ENCODE measurements at regions not wholly inside any gene's neighbourhood (a gene's known extent, or its start where the extent isn't known, plus 50 kb on each side); places are given as distances from the start of the nearest gene placed in this dataset.

GRCh38 chr15:62798536-62798935, 244.0 kb upstream of the TPM1 start:
- TF ChIP-seq CTCF (optimal IDR thresholded peaks at IDR 0.05 in 1 of 3, IDR thresholded peaks at IDR 0.05 in 1 of 3, conservative IDR thresholded peaks at IDR 0.05 in 1 of 3; ENCODE audit: extremely low read depth in 1 of 3, insufficient read depth in 2 of 3, low read length in 3 of 3) = no peak
- no peak for TF ChIP-seq EZH2 (IDR thresholded peaks at IDR 0.05; ENCODE audit: low read length)

Data from keratinocyte (primary cell).